Activated effector memory CD4-positive, alpha-beta T cell treated with anti-CD3 and anti-CD28 coated beads, Interleukin-2, amount 50 U/mL, for 16 hours (primary cell): ENCODE measurements at regions not wholly inside any gene's neighbourhood (a gene's known extent, or its start where the extent isn't known, plus 50 kb on each side); places are given as distances from the start of the nearest gene placed in this dataset.
"Not testable (repeated sequence)": the region's sequence is repeated elsewhere in the genome, so short reads cannot be mapped to it uniquely, and the experiment has no call there.

Experiments
- DNase-seq: peaks from one replicate; pipeline ENCODE4 v3.0.0-alpha.2; 2020

GRCh38 chr2:126253669-126254068, 402.3 kb upstream of the GYPC start:
- DNase-seq: no peak

DNA sequence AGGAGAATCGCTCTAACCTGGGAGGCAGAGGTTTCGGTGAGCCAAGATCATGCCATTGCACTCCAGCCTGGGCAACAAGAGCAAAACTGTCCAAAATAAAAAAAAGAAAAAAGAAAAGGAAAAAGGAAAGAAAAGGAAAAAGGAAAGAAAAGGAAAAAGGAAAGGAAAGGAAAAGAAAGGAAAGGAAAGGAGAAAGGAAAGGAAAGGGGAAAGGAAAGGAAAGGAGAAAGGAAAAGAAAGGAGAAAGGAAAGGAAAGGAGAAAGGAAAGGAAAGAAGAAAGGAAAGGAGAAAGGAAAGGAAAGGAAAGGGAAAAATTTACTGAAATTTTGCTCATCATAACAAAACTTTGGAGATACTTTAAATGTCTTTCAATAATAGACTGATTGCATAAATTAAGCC, 391.3 kb upstream of the GYPC start:
- no peak for DNase-seq

GRCh38 chr2:126269911-126270310, 386.0 kb upstream of the GYPC start:
- no peak for DNase-seq

DNA sequence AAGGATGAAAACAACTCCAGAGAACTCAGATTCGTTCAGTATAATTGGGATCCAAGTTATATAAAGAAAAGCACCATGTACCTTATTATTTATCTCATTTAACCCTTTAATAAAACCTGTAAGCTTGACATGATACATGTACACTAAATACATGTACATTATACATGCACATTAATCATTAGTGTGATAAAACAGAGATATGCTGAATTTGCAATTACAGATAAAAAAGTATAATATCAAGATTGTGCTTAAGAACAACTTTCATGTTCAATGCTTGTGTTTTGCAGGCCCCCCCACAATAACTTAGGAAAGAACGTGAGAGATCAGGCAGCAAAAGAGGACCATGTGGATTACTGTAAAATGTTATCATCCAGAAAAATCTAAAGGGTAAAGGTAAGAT, 385.4 kb upstream of the GYPC start:
- DNase-seq: no peak

DNA sequence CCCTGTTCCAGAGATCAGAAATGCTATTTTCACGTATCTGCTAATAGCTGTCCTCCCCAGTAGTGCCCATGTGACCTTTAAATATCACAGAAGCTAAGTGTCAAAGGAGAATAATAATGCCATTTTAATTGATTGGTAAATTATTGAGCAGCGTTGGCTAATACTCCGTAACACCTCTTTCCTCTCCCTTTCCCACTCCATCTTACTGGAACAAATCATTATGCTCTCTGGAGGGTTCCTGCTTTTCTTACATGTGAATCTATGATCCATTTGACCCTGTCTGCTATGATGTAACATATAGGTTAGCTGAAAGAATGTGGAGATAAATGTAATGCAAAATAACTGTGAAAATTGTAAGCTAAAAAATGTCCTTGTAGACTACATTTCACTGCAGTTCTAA, 383.6 kb upstream of the GYPC start:
- DNase-seq: no peak

GRCh38 chr2:126275098-126275497, 380.9 kb upstream of the GYPC start:
- DNase-seq: no peak

- not testable (repeated sequence) for DNase-seq
Observed at GRCh38 chr2:126276268-126276667, 379.7 kb upstream of the GYPC start.

GRCh38 chr2:126288362-126288761, 367.6 kb upstream of the GYPC start:
- DNase-seq: no peak

DNA sequence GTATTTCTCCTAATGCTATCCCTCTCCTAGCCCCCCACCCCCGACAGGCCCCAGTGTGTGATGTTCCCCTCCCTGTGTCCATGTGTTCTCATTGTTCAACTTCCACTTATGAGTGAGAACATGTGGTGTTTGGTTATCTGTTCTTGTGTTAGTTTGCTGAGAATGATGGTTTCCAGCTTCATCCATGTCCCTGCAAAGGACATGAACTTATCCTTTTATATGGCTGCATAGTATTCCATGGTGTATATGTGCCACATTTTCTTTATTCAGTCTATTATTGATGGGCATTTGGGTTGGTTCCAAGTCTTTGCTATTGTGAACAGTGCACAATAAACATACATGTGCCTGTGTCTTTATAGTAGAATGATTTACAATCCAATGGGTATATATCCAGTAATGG, 362.0 kb upstream of the GYPC start:
- DNase-seq: not testable (repeated sequence)

GRCh38 chr2:126299469-126299976, 356.4 kb upstream of the GYPC start:
- DNase-seq: no peak

- DNase-seq: no peak
Observed at GRCh38 chr2:126300348-126300747, 355.6 kb upstream of the GYPC start.

- DNase-seq: no peak
Observed at GRCh38 chr2:126302043-126302442, 353.9 kb upstream of the GYPC start.

- DNase-seq: no peak
Observed at GRCh38 chr2:126303113-126303512, 352.8 kb upstream of the GYPC start.

DNA sequence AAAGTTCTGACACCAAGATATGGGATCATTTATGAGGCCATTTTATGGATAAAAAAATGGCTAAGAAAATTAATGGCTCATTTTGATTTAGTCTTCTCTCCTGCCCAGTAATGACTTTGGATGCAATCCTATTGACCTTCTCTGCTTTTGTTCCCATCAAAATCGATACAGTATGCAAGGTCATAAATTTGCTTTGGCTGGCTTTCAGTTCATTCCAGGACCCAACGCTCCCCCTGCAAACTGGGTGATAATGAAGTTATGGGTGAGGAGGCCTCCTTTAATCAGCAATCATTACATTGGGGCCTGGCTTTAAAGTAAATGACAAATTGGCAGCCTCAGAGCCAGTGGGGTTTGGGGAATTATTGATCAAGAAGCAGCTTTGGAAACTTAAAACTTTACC, 351.8 kb upstream of the GYPC start:
- no peak for DNase-seq

DNA sequence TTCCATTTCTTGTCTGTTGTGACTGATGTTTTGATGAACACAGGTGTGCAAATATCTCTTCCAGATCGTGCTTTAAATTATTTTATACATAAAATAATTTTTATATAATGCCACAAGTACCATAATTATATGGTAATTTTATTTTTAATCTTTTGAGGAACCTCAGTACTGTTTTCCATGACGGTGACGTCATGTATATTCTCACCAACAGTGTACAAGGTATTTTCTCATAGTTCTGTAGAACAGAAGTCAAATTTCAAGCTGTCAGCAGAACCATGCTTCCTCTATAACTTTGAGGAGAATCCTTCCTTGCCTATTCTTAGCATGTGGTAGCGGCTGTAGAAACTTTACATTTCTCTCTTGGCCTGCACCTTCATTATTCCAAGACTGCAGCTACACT, 349.4 kb upstream of the GYPC start:
- DNase-seq: no peak

DNA sequence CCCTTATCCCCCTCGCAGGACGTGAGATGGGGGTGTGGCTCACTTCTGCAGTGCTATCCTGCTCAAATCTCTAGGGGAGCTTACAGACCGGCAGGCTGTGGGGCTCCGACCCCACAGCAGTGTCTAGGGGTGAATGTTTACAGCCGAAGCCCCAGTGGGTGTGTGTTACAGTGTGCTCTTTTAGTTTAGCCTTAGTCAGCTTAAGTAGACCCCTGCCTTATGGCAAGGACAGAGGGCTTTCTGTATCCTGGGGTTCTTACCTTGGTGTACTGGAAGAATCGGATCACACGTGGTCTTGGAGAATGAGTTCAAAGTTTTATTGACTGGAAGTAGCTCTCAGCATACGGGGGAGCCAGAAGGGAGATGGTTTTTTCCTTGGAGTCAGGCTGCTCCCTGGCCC, 348.2 kb upstream of the GYPC start:
- no peak for DNase-seq

- no peak for DNase-seq
Observed at GRCh38 chr2:126309185-126309584, 346.8 kb upstream of the GYPC start.

- no peak for DNase-seq
Observed at GRCh38 chr2:126312579-126312978, 343.4 kb upstream of the GYPC start.

DNA sequence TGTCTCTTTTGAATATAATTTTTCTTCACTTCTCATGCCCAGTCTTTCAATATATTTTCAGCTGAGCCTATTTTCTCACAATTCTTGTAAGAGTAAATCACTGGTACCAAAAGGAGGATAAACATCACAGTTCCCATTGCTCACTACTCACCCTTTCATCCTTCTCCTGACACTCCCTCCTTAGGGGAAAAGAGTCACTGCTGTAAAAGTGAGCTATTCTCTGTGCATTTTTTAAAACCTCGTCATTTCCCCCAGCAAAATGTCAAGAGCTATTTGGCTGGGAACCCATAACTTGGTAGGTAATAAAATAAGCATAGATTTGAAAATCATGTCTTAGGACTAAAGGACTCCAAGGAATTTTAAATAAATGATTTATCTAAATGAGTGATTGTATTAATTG, 340.1 kb upstream of the GYPC start:
- no peak for DNase-seq

- DNase-seq: no peak
Observed at GRCh38 chr2:126317790-126318431, 338.0 kb upstream of the GYPC start.

- DNase-seq: no peak
Observed at GRCh38 chr2:126322342-126322741, 333.6 kb upstream of the GYPC start.

- no peak for DNase-seq
Observed at GRCh38 chr2:126325202-126325601, 330.8 kb upstream of the GYPC start.

DNA sequence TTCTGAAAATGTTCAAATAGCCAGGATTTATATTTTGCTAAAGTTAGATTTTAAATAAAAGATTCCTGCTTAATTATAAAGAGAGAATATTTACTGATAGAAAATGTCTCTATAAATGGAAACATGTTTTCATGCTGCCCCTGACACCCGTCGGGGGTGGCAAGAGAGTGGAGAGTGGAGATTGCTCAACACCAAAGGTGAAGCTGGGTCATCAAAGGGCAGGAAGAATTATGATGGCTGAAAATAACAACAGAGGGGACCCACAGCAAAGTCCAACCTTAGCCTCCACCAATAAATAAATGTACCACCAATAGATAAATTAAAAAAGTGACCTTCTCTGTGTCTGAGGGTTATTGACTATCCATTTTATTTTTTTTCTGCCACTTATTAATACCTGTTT, 326.8 kb upstream of the GYPC start:
- no peak for DNase-seq

GRCh38 chr2:126342457-126342856, 313.5 kb upstream of the GYPC start:
- no peak for DNase-seq

- no peak for DNase-seq
Observed at GRCh38 chr2:126343136-126343535, 312.8 kb upstream of the GYPC start.
